B cell (primary cell): ENCODE measurements at regions not wholly inside any gene's neighbourhood (a gene's known extent, or its start where the extent isn't known, plus 50 kb on each side); places are given as distances from the start of the nearest gene placed in this dataset.
A peak's percentile ranks its signal among the peaks of the same experiment; 100 is the strongest.

Experiments
- ATAC-seq: fragments of 200-7000 bp; cut with Tn5 transposase; one replicate; pipeline ENCODE4 v1.10.0; 2021; ENCODE audit warnings: low read depth, mild to moderate bottlenecking, moderate number of reproducible peaks, moderate library complexity
- CTCF ChIA-PET: fragments of 350-600 bp; sonication (Branson Sonifier 250); formaldehyde crosslinking; loops from one replicate; lab custom pipeline; 2021; ENCODE audit warnings: antibody characterized with exemption, inconsistent platforms; lab: Charles Lee
- POLR2A ChIA-PET: fragments of 350-600 bp; sonication (Branson Sonifier 250); formaldehyde crosslinking; loops from one replicate; lab custom pipeline; 2021; ENCODE audit warnings: antibody characterized with exemption; lab: Charles Lee
- DNase-seq: peaks from one replicate; pipeline ENCODE4 v3.0.0; 2013
- H2AFZ ChIP-seq: 2 replicates; pipeline ENCODE4 v1.6.1; 2012; ENCODE audit warnings: mild to moderate bottlenecking, low read depth, low read length; ENCODE audit not compliant: insufficient read depth, poor library complexity, severe bottlenecking
- H3K27ac ChIP-seq, 2 donors: 1 replicate in 1 of 2; 2 replicates in 1 of 2; pipeline ENCODE4 v1.5.1; 2012 to 2013; ENCODE audit warnings: low read length in 2 of 2, mild to moderate bottlenecking in 2 of 2, moderate library complexity in 1 of 2
- H3K27me3 ChIP-seq, 4 experiments: fragments of 200-600 bp in 1 of 4; sonication (generic) in 1 of 4; replicated peaks in 1 of 4; 1 replicate in 2 of 4; 2 replicates in 2 of 4; pipeline versions ENCODE4 v1.6.1 to v1.7.0; 2013 to 2016; ENCODE audit warnings: low read length in 3 of 4, mild to moderate bottlenecking in 2 of 4, mixed read lengths in 1 of 4, moderate library complexity in 1 of 4; ENCODE audit not compliant: insufficient read depth in 4 of 4, control insufficient read depth in 3 of 4; ENCODE audit errors: control extremely low read depth in 1 of 4
- H3K36me3 ChIP-seq, 2 experiments: replicated peaks in 1 of 2; 1 replicate in 1 of 2; 2 replicates in 1 of 2; pipeline versions ENCODE4 v1.6.1 to v1.7.1; 2013; ENCODE audit warnings: low read length in 1 of 2; ENCODE audit not compliant: insufficient read depth in 2 of 2, control insufficient read depth in 1 of 2; ENCODE audit errors: control extremely low read depth in 1 of 2, extremely low read depth in 1 of 2
- H3K4me1 ChIP-seq, 2 donors: fragments of 200-600 bp in 1 of 2; sonication (generic) in 1 of 2; 1 replicate in 1 of 2; 2 replicates in 1 of 2; pipeline versions ENCODE4 v1.5.1 to v1.6.1; 2013 to 2017; ENCODE audit warnings: low read length in 2 of 2; ENCODE audit not compliant: control insufficient read depth in 2 of 2, insufficient read depth in 2 of 2
- H3K4me2 ChIP-seq: replicated peaks from 2 replicates; pipeline ENCODE3; 2012; ENCODE audit warnings: mild to moderate bottlenecking, low read depth, low read length; ENCODE audit not compliant: poor library complexity, severe bottlenecking
- H3K4me3 ChIP-seq, 5 experiments: fragments of 200-600 bp in 1 of 5; sonication (generic) in 1 of 5; 1 replicate in 3 of 5; 2 replicates in 2 of 5; pipeline versions ENCODE4 v1.5.1 to v1.7.0; 2011 to 2016; ENCODE audit warnings: low read length in 4 of 5, mild to moderate bottlenecking in 4 of 5, low read depth in 2 of 5, control low read depth in 1 of 5, moderate library complexity in 1 of 5; ENCODE audit not compliant: insufficient read depth in 1 of 5; ENCODE audit errors: control extremely low read depth in 1 of 5, extremely low read depth in 1 of 5
- H3K79me2 ChIP-seq: fragments of 200-600 bp; sonication (generic); one replicate; pipeline ENCODE4 v1.6.0; 2016; ENCODE audit warnings: low read length; ENCODE audit not compliant: control insufficient read depth, insufficient read depth
- H3K9ac ChIP-seq: fragments of 200-600 bp; sonication (generic); 2 replicates; pipeline ENCODE4 v1.6.1; 2017; ENCODE audit warnings: mild to moderate bottlenecking, low read length, moderate library complexity
- H3K9me3 ChIP-seq, 3 donors: one replicate each; pipeline versions ENCODE4 v1.6.1 to v1.7.1; 2013; ENCODE audit warnings: low read length in 2 of 3; ENCODE audit not compliant: control insufficient read depth in 2 of 3, insufficient read depth in 1 of 3; ENCODE audit errors: control extremely low read depth in 1 of 3
- H4K20me1 ChIP-seq: 2 replicates; pipeline ENCODE4 v1.6.0; 2012; ENCODE audit warnings: mild to moderate bottlenecking, low read length; ENCODE audit not compliant: insufficient read depth, control insufficient read depth, poor library complexity, severe bottlenecking
- H3K27ac Mint-ChIP-seq: one replicate; pipeline ENCODE4 v1.8.0; 2021; ENCODE audit warnings: mixed read lengths
- H3K27me3 Mint-ChIP-seq: one replicate; pipeline ENCODE4 v1.8.0; 2021; ENCODE audit warnings: mixed read lengths
- H3K4me1 Mint-ChIP-seq: one replicate; pipeline ENCODE4 v1.8.0; 2021; ENCODE audit warnings: mixed read lengths
- H3K4me3 Mint-ChIP-seq: one replicate; pipeline ENCODE4 v1.8.0; 2021; ENCODE audit warnings: mixed read lengths
- H3K9me3 Mint-ChIP-seq: one replicate; pipeline ENCODE4 v1.8.0; 2022; ENCODE audit warnings: mixed read lengths; ENCODE audit not compliant: insufficient read depth
- CTCF ChIP-seq: fragments of 200-600 bp; IDR thresholded peaks from one replicate; pipeline ENCODE4 v1.8.0; 2022; ENCODE audit warnings: antibody characterized with exemption, mild to moderate bottlenecking
- EZH2 ChIP-seq: IDR thresholded peaks from 2 replicates; pipeline ENCODE4 v1.6.1; 2012; ENCODE audit warnings: borderline replicate concordance, low read depth, mild to moderate bottlenecking, moderate library complexity, low read length; ENCODE audit not compliant: insufficient read depth, poor library complexity, severe bottlenecking
- WGBS: methylation state at CpG from one replicate; pipeline ENCODE4 v1.1.5; 2013; ENCODE audit warnings: missing lambda C conversion rate; ENCODE audit not compliant: insufficient coverage; 5-methylcytosine and 5-hydroxymethylcytosine counted together
- intact Hi-C: fragments of 100-400 bp; cut with micrococcal nuclease; formaldehyde crosslinking; loops from one replicate; pipeline ENCODE4 v1.10.0; 2022

GRCh38 chr3:6249679-6250078 lies 611.2 kb upstream of the GRM7 start:
- no peak overlapping the region for H2AFZ ChIP-seq
- peak overlapping the region; percentile 22 for H3K9ac ChIP-seq
- TF ChIP-seq CTCF: no peak
- no peak for TF ChIP-seq EZH2
- H3K4me1 ChIP-seq: peaks cover 23 to 38% of the 10 kb centered on the region in 2 donors
- Mint-ChIP-seq H3K27me3 (no peaks in the 10 kb centered on the region), H3K9me3 (peaks cover 2% of the 10 kb centered on the region), H3K4me1 (peaks cover 49% of the 10 kb centered on the region), H3K4me3 (peak overlapping the region; percentile 65), H3K27ac (peak overlapping the region; percentile 56)
- H3K79me2 ChIP-seq: no peaks in the 10 kb centered on the region
- CTCF ChIA-PET: interaction anchor here (1.5 to 3.3 kb wide), 2 partner anchors 30 to 45 kb away, joined by 5 to 9 read pairs; no protein-coding TSS in a partner anchor
- no peaks in the 10 kb centered on the region for H3K27me3 ChIP-seq
- H3K27ac ChIP-seq: peak overlapping the region; percentile 45
- ATAC-seq (peak; percentile 57), DNase-seq (peak; percentile 28)
- WGBS: no CpG with 5 or more reads among the region's 3 CpGs
- H3K36me3 ChIP-seq: no peaks in the 10 kb centered on the region
- intact Hi-C loops: loop anchor here (10.0 kb wide), 1 partner anchor 1125 kb away; the partner anchor contains the start of gene ARL8B
- peak overlapping the region; percentile 60 for H3K4me2 ChIP-seq
- H3K9me3 ChIP-seq: peaks cover 0 to 2% (median 0%) of the 10 kb centered on the region in 3 donors
- H4K20me1 ChIP-seq: no peaks in the 10 kb centered on the region
- H3K4me3 ChIP-seq: peak overlapping the region in 4 of 5 experiments; percentile 9 to 19 (median 15)
- POLR2A ChIA-PET: no interaction called here

- Histone ChIP-seq H3K36me3 (no peaks in the 10 kb centered on the region), H3K4me3 (peak overlapping the region in 3 of 5 experiments; percentile 15 to 19 (median 15)), H3K4me1 (peaks cover 23 to 38% of the 10 kb centered on the region in 2 donors), H3K4me2 (peak overlapping the region; percentile 60), H3K9me3 (peaks cover 0 to 2% (median 0%) of the 10 kb centered on the region in 3 donors), H3K27me3 (no peaks in the 10 kb centered on the region), H3K27ac (peak overlapping the region; percentile 45), H3K9ac (peak overlapping the region; percentile 22), H2AFZ (no peak overlapping the region), H3K79me2 (no peaks in the 10 kb centered on the region), H4K20me1 (no peaks in the 10 kb centered on the region)
- TF ChIP-seq CTCF (no peak), EZH2 (no peak)
- ChIA-PET CTCF (interaction anchor here (1.5 to 3.3 kb wide), 2 partner anchors 30 to 45 kb away, joined by 5 to 9 read pairs; no protein-coding TSS in a partner anchor), POLR2A (no interaction called here)
- intact Hi-C loops: loop anchor here (10.0 kb wide), 1 partner anchor 1125 kb away; the partner anchor contains the start of gene ARL8B
- Mint-ChIP-seq H3K27me3 (no peaks in the 10 kb centered on the region), H3K4me1 (peaks cover 49% of the 10 kb centered on the region), H3K9me3 (peaks cover 4% of the 10 kb centered on the region), H3K27ac (peak overlapping the region; percentile 75), H3K4me3 (peak overlapping the region; percentile 66)
- DNase-seq: peak; percentile 56
- ATAC-seq: peak; percentile 92
Measured at GRCh38 chr3:6250167-6250566, 610.7 kb upstream of the GRM7 start.
